AG10803 (cell line): ENCODE measurements at regions not wholly inside any gene's neighbourhood (a gene's known extent, or its start where the extent isn't known, plus 50 kb on each side); places are given as distances from the start of the nearest gene placed in this dataset.

ENCODE experiments used
- DNase-seq: peaks from one replicate; pipeline ENCODE4 v3.0.0; 2010; ENCODE audit warnings: low read depth
- H3K4me3 ChIP-seq: 2 replicates; pipeline ENCODE4 v1.5.1; 2011; ENCODE audit warnings: mild to moderate bottlenecking, low read length, control low read depth
- TF ChIP-seq, protein P1 (sequence below): conservative IDR thresholded peaks from 2 replicates; pipeline ENCODE4 v1.5.1; 2011; ENCODE audit warnings: mild to moderate bottlenecking, low read length, control low read depth, inconsistent platforms

DNA sequence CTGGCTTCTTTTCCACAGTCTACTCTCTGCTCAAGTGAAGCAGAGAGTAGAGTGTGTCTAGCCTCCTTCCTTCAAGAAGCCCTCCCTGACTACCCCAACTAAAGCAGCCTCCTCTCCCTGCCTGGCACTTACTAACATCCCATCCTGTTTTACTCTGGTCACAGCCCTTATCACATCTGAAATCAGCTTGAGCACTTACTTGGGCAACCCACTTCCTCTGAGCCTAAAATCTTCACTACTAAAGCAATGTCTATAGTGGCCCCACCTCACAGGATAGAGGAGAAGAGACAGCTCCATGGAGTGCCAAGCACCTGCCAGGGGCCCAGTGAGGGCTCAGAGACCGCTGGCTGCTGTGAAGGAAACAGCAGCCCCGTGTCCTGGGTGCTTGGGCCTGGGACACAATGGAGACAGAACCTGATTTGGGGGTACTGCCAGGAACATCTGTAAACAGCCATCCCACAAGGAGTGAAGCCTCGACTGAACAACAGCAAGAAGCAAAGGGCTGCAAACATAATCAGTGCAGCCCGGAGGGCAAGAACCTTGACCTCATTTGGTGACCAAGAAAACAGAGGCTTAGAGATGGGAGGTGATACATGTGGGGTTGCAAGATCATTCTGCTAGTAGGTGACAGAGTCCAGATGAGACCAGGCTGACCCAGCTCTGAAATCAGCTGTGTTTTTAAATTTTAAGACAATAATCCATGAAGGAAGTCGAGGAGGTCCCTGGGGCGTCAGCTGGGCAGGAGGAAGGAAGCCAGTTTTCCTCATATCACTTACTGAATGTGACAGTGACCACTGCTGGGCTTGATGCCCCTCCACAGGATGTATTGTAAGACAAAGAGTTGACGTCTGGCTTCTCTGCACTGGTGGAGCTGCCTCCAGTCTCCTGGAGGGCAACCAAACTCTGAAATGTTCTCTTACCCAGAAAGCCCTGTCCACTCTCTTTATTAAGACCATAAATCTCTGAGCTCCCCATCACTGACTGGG lies 710.6 kb downstream of the MATN1 start:
- no peak for DNase-seq
- H3K4me3 ChIP-seq: no peak overlapping the region
- TF ChIP-seq, protein P1, sequence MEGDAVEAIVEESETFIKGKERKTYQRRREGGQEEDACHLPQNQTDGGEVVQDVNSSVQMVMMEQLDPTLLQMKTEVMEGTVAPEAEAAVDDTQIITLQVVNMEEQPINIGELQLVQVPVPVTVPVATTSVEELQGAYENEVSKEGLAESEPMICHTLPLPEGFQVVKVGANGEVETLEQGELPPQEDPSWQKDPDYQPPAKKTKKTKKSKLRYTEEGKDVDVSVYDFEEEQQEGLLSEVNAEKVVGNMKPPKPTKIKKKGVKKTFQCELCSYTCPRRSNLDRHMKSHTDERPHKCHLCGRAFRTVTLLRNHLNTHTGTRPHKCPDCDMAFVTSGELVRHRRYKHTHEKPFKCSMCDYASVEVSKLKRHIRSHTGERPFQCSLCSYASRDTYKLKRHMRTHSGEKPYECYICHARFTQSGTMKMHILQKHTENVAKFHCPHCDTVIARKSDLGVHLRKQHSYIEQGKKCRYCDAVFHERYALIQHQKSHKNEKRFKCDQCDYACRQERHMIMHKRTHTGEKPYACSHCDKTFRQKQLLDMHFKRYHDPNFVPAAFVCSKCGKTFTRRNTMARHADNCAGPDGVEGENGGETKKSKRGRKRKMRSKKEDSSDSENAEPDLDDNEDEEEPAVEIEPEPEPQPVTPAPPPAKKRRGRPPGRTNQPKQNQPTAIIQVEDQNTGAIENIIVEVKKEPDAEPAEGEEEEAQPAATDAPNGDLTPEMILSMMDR: no peak

DNA sequence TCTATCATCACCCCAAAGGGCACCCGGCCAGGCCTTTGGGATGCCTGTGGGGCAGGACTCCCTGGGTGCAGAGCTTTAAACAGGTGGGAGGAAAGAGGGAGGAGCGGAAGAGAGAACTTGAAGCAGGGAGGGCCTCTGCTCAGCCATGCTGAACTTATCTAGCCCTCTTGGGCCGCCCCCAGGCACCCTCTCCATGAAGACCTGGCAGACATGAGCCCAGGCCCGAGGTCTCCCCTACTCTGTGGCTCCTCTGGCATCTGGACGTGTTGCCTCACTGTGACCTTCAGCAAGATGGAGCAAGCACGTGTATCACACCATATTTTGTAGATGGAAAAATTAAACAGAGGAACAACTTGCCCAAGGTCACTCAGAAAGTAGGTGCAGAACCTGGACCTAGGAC lies 711.4 kb downstream of the MATN1 start:
- no peak for DNase-seq
- no peak overlapping the region for H3K4me3 ChIP-seq
- TF ChIP-seq, protein P1: no peak

DNA sequence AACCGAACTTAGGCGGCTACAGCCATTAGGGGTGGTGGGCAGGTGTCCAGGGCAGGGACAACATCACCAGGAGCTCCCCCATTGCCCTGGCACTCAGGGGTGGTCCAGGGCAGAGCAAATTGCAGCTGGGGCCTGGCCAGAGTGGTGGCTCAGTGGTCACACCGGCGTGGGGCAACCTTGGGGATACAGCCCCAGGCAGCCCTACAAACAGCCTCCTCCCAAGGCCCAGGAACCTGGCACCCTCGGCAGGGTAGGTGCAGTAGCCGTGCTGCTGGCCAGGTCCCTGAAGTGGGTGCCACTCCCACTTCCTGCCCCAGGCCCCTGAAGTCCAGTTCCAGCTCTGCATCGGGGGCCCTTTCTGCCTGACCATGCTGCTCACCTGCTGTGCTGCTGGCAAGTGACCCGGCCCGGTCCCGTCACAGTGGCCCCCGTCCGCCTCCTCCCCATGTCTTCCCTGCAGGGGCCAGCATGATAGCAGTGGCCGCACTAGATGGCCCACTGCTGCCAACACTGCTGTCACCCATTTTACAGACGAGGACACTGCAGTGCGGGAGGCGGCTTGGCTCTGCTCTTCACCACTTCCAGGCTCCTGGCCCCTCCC lies 712.8 kb downstream of the MATN1 start:
- TF ChIP-seq, protein P1: no peak
- no peak for DNase-seq
- no peak overlapping the region for H3K4me3 ChIP-seq

DNA sequence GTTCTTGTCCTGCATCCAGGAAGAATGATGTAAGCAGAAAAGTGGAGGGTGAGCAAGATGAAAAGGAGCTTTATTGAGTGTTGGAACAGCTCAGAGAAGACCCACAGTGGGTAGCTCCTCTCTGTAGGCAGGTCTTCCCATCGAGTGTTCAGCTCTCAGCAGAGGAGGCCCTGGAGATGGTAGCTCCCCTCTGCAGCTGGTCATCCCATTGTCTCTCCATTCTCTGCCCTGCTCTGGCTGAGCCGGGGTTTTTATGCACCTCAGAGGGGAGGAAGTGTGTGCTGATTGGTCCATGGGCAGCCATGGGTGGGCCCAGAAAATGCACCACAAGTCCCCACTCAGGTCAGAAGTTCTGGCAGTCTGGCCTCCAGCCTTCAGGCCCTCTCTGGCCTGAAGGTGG lies 713.7 kb downstream of the MATN1 start:
- TF ChIP-seq, protein P1: no peak

DNA sequence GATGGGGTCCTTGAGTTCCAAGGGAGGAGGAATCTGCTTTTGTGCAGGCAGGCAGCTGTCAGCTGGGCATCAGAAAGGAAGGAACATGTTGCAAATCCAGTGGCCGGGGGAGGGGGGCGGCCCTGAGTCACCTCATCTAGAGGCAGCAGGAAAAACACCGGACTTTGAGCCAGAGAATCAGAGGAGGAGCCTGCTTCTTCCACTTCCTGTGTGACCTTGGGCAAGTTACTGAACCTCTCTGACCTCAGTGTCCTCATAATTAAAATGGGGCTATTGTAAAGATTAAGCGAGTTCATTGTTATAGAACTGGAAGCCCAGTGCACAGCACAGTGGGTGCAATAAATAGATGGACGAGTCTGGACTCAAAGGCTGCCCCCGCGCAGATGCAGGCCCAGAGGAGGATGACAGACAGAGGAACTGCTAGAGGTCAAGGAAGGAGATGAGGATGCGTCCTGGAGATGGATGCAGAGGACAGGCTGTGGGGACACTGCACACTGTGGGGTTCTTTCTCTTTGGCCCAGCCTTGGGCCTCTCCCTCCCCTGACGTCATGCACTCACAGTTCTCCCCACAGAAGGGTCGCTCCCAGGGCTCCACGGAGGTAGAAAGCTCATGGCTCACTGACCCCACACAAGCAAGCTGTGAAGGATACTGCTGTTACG lies 714.3 kb downstream of the MATN1 start:
- DNase-seq: no peak
- TF ChIP-seq, protein P1: no peak
- no peak overlapping the region for H3K4me3 ChIP-seq

More for the DNA sequence above, 713.7 kb downstream of the MATN1 start:
- no peak for DNase-seq
- H3K4me3 ChIP-seq: no peak overlapping the region

DNA sequence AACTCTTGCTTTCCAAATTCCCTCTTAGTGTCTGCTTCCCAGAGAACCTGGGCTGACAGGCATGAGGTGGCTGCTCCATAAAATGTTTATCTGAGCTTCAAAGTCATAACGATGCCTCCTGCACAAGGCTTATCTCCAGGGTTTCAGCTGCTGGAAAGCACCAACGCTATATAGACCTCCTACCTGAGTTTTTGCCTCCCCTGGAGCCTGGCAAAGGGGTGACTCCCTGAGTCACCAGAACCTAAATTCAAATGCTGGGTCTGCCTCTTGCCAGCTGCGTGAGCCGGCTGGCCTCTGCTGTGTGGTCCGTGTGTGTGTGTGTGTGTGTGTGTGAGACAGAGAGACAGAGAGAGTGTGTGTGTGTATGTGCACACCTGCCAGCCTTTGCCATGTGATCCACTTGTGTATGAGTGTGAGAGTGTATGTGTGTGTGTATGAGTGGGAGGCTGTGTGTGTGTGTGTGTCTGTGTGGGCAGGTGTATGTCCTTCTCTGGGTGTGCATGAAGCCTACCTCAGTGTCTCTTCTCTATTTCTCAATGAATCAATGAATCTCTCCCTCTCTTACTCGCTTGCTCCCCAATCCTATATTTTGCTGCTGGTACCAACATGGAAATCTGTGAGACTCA lies 714.9 kb downstream of the MATN1 start:
- TF ChIP-seq, protein P1: no peak
- no peak overlapping the region for H3K4me3 ChIP-seq
- DNase-seq: no peak
